Colonic mucosa (tissue), 4 donors: ENCODE measurements at regions not wholly inside any gene's neighbourhood (a gene's known extent, or its start where the extent isn't known, plus 50 kb on each side); places are given as distances from the start of the nearest gene placed in this dataset.

ENCODE experiments used
- DNase-seq: peaks from one replicate; pipeline ENCODE4 v3.0.0-alpha.2; 2020
- H3K27ac ChIP-seq: fragments of 200-600 bp; one replicate; pipeline ENCODE4 v1.8.0; 2021
- H3K27me3 ChIP-seq: fragments of 200-600 bp; one replicate; pipeline ENCODE4 v1.8.0; 2021
- H3K36me3 ChIP-seq: fragments of 200-600 bp; one replicate; pipeline ENCODE4 v1.8.0; 2021
- H3K4me1 ChIP-seq: fragments of 200-600 bp; one replicate; pipeline ENCODE4 v1.8.0; 2021; ENCODE audit warnings: mild to moderate bottlenecking
- H3K4me3 ChIP-seq: fragments of 200-600 bp; one replicate; pipeline ENCODE4 v1.8.0; 2021
- H3K9ac ChIP-seq, 2 donors: one replicate each; pipeline ENCODE4 v1.7.0; 2013; ENCODE audit warnings: control low read depth in 2 of 2, low read depth in 2 of 2, low read length in 2 of 2
- H3K9me3 ChIP-seq: fragments of 200-600 bp; one replicate; pipeline ENCODE4 v1.8.0; 2021
- CTCF ChIP-seq: fragments of 200-600 bp; IDR thresholded peaks from one replicate; pipeline ENCODE4 v1.8.0; 2022; ENCODE audit warnings: antibody characterized with exemption, mild to moderate bottlenecking
- intact Hi-C: fragments of 100-400 bp; cut with DNase I; formaldehyde crosslinking; loops from one replicate; pipeline ENCODE4 v1.14.1; 2022
- donor health status: healthy.
- donor health status: DM: no; HTN: no; CAD: no.
- donor health status: DM: no; HTN: no; CAD: no.

DNA sequence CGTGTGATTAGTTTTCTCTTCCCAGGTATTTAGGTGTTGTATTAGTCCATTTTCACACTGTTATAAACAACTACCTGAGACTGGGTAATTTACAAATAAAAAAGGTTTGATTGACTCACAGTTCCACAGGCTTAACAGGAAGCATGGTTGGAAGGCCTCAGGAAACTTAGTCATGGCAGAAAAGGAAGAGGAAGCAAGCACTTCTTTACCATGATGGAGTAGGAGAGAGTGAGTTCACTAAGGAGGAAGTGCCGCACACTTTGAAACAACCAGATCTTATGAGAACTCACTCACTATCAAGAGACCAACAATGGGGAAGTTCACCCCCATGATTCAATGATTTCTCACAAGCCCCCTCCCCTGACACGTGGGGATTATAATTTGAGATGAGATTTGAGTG, 1343.7 kb upstream of the GOT2 start:
- Histone ChIP-seq H3K27ac (no peak overlapping the region), H3K9me3 (no peaks in the 10 kb centered on the region), H3K4me1 (no peaks in the 10 kb centered on the region), H3K4me3 (no peak overlapping the region), H3K27me3 (no peaks in the 10 kb centered on the region), H3K9ac (no peak overlapping the region), H3K36me3 (no peaks in the 10 kb centered on the region)
- DNase-seq: no peak
- intact Hi-C loops: no loop called here
- no peak for TF ChIP-seq CTCF

DNA sequence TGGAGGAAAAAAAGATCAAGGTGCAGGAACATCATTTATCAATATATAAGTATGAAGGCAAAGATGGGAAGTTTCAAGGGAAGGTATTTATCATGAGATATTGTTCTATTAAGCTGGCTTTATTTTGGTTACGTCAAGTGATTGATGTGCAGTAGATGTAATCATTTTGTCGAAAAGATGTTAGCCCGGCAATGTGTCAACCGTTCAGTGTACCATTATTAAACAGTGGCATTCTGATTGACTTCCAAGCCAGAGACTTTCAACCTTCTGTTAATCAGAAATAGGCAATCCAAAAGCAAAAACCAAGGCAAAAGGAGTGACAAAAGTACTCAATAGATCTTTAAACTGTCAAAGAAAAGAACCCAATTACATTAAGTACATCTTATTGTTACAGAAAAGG, 1340.3 kb upstream of the GOT2 start:
- TF ChIP-seq CTCF: no peak
- DNase-seq: no peak
- no peak overlapping the region for H3K9ac ChIP-seq
- no peaks in the 10 kb centered on the region for H3K4me1 ChIP-seq
- no peaks in the 10 kb centered on the region for H3K9me3 ChIP-seq
- no peaks in the 10 kb centered on the region for H3K27me3 ChIP-seq
- no peak overlapping the region for H3K4me3 ChIP-seq
- intact Hi-C loops: no loop called here
- no peak overlapping the region for H3K27ac ChIP-seq
- H3K36me3 ChIP-seq: no peaks in the 10 kb centered on the region

DNA sequence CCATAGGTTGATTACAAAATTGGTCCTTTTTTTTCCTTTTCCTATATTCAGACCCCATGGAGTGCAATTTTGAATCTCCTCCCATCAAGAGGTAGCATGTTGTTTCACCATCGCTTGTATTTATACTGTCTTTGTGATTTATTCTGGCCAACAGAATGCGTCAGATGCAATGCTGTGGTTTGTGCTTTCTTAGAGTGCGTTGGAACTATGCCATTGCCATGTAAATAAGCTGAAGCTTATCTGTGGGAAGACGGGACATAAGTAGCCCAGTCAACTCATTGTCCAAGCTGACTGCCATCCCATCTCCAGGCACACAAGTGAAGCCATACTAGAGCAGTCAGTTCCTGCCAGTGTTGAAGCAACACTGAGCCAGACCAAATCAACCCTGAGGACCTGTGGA, 1339.3 kb upstream of the GOT2 start:
- no peaks in the 10 kb centered on the region for H3K9me3 ChIP-seq
- H3K27ac ChIP-seq: no peak overlapping the region
- no peaks in the 10 kb centered on the region for H3K36me3 ChIP-seq
- H3K9ac ChIP-seq: no peak overlapping the region
- no peaks in the 10 kb centered on the region for H3K4me1 ChIP-seq
- no peaks in the 10 kb centered on the region for H3K27me3 ChIP-seq
- no peak overlapping the region for H3K4me3 ChIP-seq
- intact Hi-C loops: no loop called here
- DNase-seq: no peak
- TF ChIP-seq CTCF: no peak

DNA sequence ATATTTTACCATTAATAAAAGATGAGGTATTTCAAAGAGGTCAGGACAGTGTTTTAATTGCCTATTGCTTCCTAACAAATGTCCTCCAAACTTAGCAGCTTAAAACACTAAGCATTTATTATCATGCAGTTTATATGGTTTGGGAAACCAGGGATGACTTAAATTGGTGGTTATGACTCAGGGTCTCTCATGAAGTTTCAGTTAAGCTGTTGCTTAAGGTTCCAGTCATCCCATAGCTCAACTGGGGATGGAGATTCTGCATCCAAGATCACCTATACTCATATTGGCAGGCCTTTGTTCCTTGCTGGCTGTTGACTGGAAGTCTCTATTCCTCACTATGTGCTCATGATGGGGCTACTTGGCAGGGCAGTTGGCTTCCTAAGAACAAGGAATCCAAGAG, 1329.9 kb upstream of the GOT2 start:
- intact Hi-C loops: no loop called here
- Histone ChIP-seq H3K9ac (no peak overlapping the region), H3K4me1 (no peaks in the 10 kb centered on the region), H3K4me3 (no peak overlapping the region), H3K27ac (no peak overlapping the region), H3K9me3 (no peaks in the 10 kb centered on the region), H3K27me3 (no peaks in the 10 kb centered on the region), H3K36me3 (no peaks in the 10 kb centered on the region)
- TF ChIP-seq CTCF: no peak
- DNase-seq: no peak

DNA sequence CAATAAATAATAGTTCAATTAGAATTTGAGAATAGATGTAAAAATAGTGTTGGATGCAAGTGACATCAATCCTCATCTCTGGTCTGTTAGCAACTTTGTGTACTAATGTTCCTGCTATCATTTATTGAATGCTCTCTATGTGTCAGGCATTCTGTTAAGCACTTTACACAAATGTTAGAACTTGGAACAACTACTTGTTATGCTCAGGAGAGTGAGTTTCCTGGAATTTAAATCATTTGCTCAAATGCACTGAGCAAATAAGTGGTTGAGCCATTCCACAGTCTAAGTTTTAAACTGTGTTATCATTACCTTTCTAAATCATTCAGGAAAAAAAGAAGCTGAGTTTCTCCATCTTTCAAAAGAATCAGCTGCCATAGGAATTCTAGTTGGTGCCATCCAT, 1327.3 kb upstream of the GOT2 start:
- Histone ChIP-seq H3K4me1 (no peaks in the 10 kb centered on the region), H3K4me3 (no peak overlapping the region), H3K9ac (no peak overlapping the region), H3K36me3 (no peaks in the 10 kb centered on the region), H3K27ac (no peak overlapping the region), H3K9me3 (no peaks in the 10 kb centered on the region), H3K27me3 (no peaks in the 10 kb centered on the region)
- DNase-seq: no peak
- intact Hi-C loops: no loop called here
- TF ChIP-seq CTCF: no peak

GRCh38 chr16:60060731-60061130, 1326.6 kb upstream of the GOT2 start:
- Histone ChIP-seq H3K36me3 (no peaks in the 10 kb centered on the region), H3K27me3 (no peaks in the 10 kb centered on the region), H3K4me1 (no peaks in the 10 kb centered on the region), H3K9ac (no peak overlapping the region), H3K9me3 (no peaks in the 10 kb centered on the region), H3K4me3 (no peak overlapping the region), H3K27ac (no peak overlapping the region)
- intact Hi-C loops: no loop called here
- DNase-seq: no peak
- TF ChIP-seq CTCF: no peak
